HCT116 (cell line): ENCODE measurements at regions not wholly inside any gene's neighbourhood (a gene's known extent, or its start where the extent isn't known, plus 50 kb on each side); places are given as distances from the start of the nearest gene placed in this dataset.
A peak's percentile ranks its signal among the peaks of the same experiment; 100 is the strongest.

Source experiments
- ATAC-seq: fragments of 200-7000 bp; cut with Tn5 transposase; 2 replicates; pipeline ENCODE4 v1.9.1; 2020; ENCODE audit warnings: mild to moderate bottlenecking, moderate library complexity
- BruUV-seq: library from RNA; stranded (reverse); fragments of 400-500 nt; replicated peaks from 2 replicates; lab custom pipeline; 2021; lab: Mats Ljungman, UMichigan
- CTCF ChIA-PET: fragments of 300-600 bp; sonication (Branson Sonifier 250); formaldehyde crosslinking; loops from one replicate; lab custom pipeline; 2021; ENCODE audit warnings: antibody characterized with exemption; lab: Charles Lee
- POLR2A ChIA-PET: fragments of 300-600, 350-600 bp; sonication (Branson Sonifier 250); formaldehyde crosslinking; loops from one replicate; lab custom pipeline; 2021; ENCODE audit warnings: antibody characterized with exemption; lab: Charles Lee
- RAD21 ChIA-PET, 2 experiments: fragments of 300-600 bp; sonication (Branson Sonifier 250); formaldehyde crosslinking; loops; one replicate each; lab custom pipeline; 2023; ENCODE audit warnings: low total read pairs in 2 of 2; ENCODE audit not compliant: uncharacterized antibody in 2 of 2, unreplicated experiment in 2 of 2, low non-redundant PET in 1 of 2; lab: Charles Lee
- DNase-seq: peaks from one replicate; pipeline ENCODE4 v3.0.0-alpha.2; 2010; ENCODE audit warnings: low read depth, low spot score
- H2AFZ ChIP-seq: fragments of 200-600 bp; shearing (Covaris generic), sonication (generic); 2 replicates; pipeline ENCODE4 v1.6.1; 2017; ENCODE audit warnings: low read depth, mixed run types, mixed read lengths, antibody characterized with exemption, low read length; ENCODE audit not compliant: poor library complexity, severe bottlenecking
- H3K27ac ChIP-seq: 2 replicates; pipeline ENCODE4 v1.5.1; 2012; ENCODE audit warnings: low read depth, low read length
- H3K27me3 ChIP-seq: fragments of 200-600 bp; sonication (generic); 2 replicates; pipeline ENCODE4 v1.6.1; 2016; ENCODE audit warnings: mixed run types, low read length, mixed read lengths; ENCODE audit not compliant: insufficient read depth
- H3K36me3 ChIP-seq, 2 experiments: fragments of 200-500 bp in 1 of 2; fragments of 200-600 bp in 1 of 2; sonication (Bioruptor generic) in 1 of 2; sonication (generic) in 1 of 2; 2 replicates each; pipeline versions ENCODE4 v1.5.1 to v1.6.1; 2014 to 2016; ENCODE audit warnings: low read length in 2 of 2, inconsistent platforms in 1 of 2, mixed read lengths in 1 of 2, mixed run types in 1 of 2; ENCODE audit not compliant: insufficient read depth in 2 of 2, control insufficient read depth in 1 of 2
- H3K4me1 ChIP-seq, 2 experiments: fragments of 200-600 bp in 1 of 2; sonication (generic) in 1 of 2; 2 replicates each; pipeline versions ENCODE4 v1.5.1 to v1.6.1; 2012 to 2017; ENCODE audit warnings: low read length in 2 of 2, inconsistent platforms in 1 of 2, mild to moderate bottlenecking in 1 of 2, mixed read lengths in 1 of 2, mixed run types in 1 of 2, moderate library complexity in 1 of 2; ENCODE audit not compliant: insufficient read depth in 2 of 2, control insufficient read depth in 1 of 2
- H3K4me2 ChIP-seq: fragments of 200-600 bp; sonication (generic); 2 replicates; pipeline ENCODE4 v1.6.1; 2017; ENCODE audit warnings: mixed run types, low read length, mixed read lengths
- H3K4me3 ChIP-seq, 2 experiments: fragments of 200-600 bp in 1 of 2; sonication (generic) in 1 of 2; replicated peaks in 1 of 2; 2 replicates each; pipeline ENCODE4 v1.5.1; 2011 to 2016; ENCODE audit warnings: low read length in 2 of 2, control low read depth in 1 of 2, low read depth in 1 of 2, mild to moderate bottlenecking in 1 of 2, mixed read lengths in 1 of 2, mixed run types in 1 of 2
- H3K79me2 ChIP-seq: fragments of 200-600 bp; sonication (generic); 2 replicates; pipeline ENCODE4 v1.6.1; 2017; ENCODE audit warnings: mild to moderate bottlenecking, mixed run types, low read length, moderate library complexity, mixed read lengths; ENCODE audit not compliant: insufficient read depth
- H3K9ac ChIP-seq: fragments of 200-600 bp; sonication (generic); 2 replicates; pipeline ENCODE4 v1.6.1; 2016; ENCODE audit warnings: low read length, mixed read lengths
- H3K9me2 ChIP-seq: fragments of 200-600 bp; sonication (generic), shearing (Covaris generic); 2 replicates; pipeline ENCODE4 v1.6.1; 2017; ENCODE audit warnings: mixed run types, mild to moderate bottlenecking, moderate library complexity; ENCODE audit not compliant: insufficient read depth
- H3K9me3 ChIP-seq, 2 experiments: fragments of 200-500 bp in 1 of 2; fragments of 200-600 bp in 1 of 2; sonication (Bioruptor generic) in 1 of 2; sonication (generic) in 1 of 2; 2 replicates each; pipeline ENCODE4 v1.6.1; 2014 to 2017; ENCODE audit warnings: low read length in 2 of 2, mixed read lengths in 2 of 2, inconsistent platforms in 1 of 2, low read depth in 1 of 2, mild to moderate bottlenecking in 1 of 2, mixed run types in 1 of 2, moderate library complexity in 1 of 2; ENCODE audit not compliant: control insufficient read depth in 1 of 2, insufficient read depth in 1 of 2
- H4K20me1 ChIP-seq: fragments of 200-600 bp; sonication (generic), shearing (Covaris generic); 2 replicates; pipeline ENCODE4 v1.6.1; 2017; ENCODE audit warnings: mixed run types, mild to moderate bottlenecking, moderate library complexity; ENCODE audit not compliant: insufficient read depth
- ATF3 ChIP-seq: IDR thresholded peaks from 2 replicates; pipeline ENCODE4 v1.6.1; 2012
- CBX3 ChIP-seq: IDR thresholded peaks from 2 replicates; pipeline ENCODE4 v1.6.1; 2012; ENCODE audit warnings: low read depth
- CTCF ChIP-seq, 3 experiments: fragments of 200-600 bp in 1 of 3; sonication (generic) in 1 of 3; IDR thresholded peaks in 2 of 3; conservative IDR thresholded peaks in 1 of 3; 2 replicates each; pipeline ENCODE4 v1.5.1; 2012 to 2017; ENCODE audit warnings: low read depth in 2 of 3, low read length in 2 of 3, antibody characterized with exemption in 1 of 3, borderline replicate concordance in 1 of 3, control low read depth in 1 of 3, mild to moderate bottlenecking in 1 of 3, mixed read lengths in 1 of 3, mixed run types in 1 of 3, moderate library complexity in 1 of 3; ENCODE audit not compliant: insufficient read depth in 1 of 3
- EGR1 ChIP-seq: IDR thresholded peaks from 2 replicates; pipeline ENCODE4 v1.6.1; 2012; ENCODE audit warnings: low read depth
- ELF1 ChIP-seq: IDR thresholded peaks from 2 replicates; pipeline ENCODE4 v1.6.1; 2012; ENCODE audit warnings: low read depth, borderline replicate concordance
- EZH2 ChIP-seq: fragments of 200-600 bp; sonication (generic); IDR thresholded peaks from 2 replicates; pipeline ENCODE4 v1.6.1; 2017; ENCODE audit warnings: antibody characterized with exemption, mixed run types
- EZH2phosphoT487 ChIP-seq: fragments of 200-600 bp; IDR thresholded peaks from 2 replicates; pipeline ENCODE4 v1.6.1; 2018; ENCODE audit warnings: antibody characterized with exemption, borderline replicate concordance
- FOSL1 ChIP-seq: IDR thresholded peaks from 2 replicates; pipeline ENCODE4 v1.6.1; 2012; ENCODE audit warnings: low read depth
- JUND ChIP-seq: IDR thresholded peaks from 2 replicates; pipeline ENCODE4 v1.6.1; 2012
- MAX ChIP-seq: IDR thresholded peaks from 2 replicates; pipeline ENCODE4 v1.6.1; 2012
- POLR2A ChIP-seq: IDR thresholded peaks from 2 replicates; pipeline ENCODE4 v1.7.0; 2011; ENCODE audit warnings: borderline replicate concordance; ENCODE audit not compliant: insufficient read depth, insufficient read length; ENCODE audit errors: extremely low read depth
- RAD21 ChIP-seq: IDR thresholded peaks from 2 replicates; pipeline ENCODE4 v1.6.1; 2012; ENCODE audit warnings: low read depth, mild to moderate bottlenecking
- SIN3A ChIP-seq: IDR thresholded peaks from 2 replicates; pipeline ENCODE4 v1.6.1; 2012; ENCODE audit warnings: low read depth
- SP1 ChIP-seq: IDR thresholded peaks from 2 replicates; pipeline ENCODE4 v1.6.1; 2012; ENCODE audit warnings: low read depth
- SRF ChIP-seq: IDR thresholded peaks from 2 replicates; pipeline ENCODE4 v1.6.1; 2012; ENCODE audit warnings: low read depth
- TCF7L2 ChIP-seq: IDR thresholded peaks from 2 replicates; pipeline ENCODE4 v1.7.0; 2011; ENCODE audit warnings: borderline replicate concordance, inconsistent platforms; ENCODE audit not compliant: insufficient read depth, insufficient read length; ENCODE audit errors: extremely low read depth
- YY1 ChIP-seq: IDR thresholded peaks from 2 replicates; pipeline ENCODE4 v1.6.1; 2011; ENCODE audit warnings: low read length, low read depth, moderate library complexity, mild to moderate bottlenecking; ENCODE audit not compliant: insufficient replicate concordance; ENCODE audit errors: extremely low read depth
- ZBTB33 ChIP-seq: IDR thresholded peaks from 2 replicates; pipeline ENCODE4 v1.6.1; 2011; ENCODE audit warnings: mild to moderate bottlenecking, low read length, moderate library complexity; ENCODE audit not compliant: insufficient replicate concordance; ENCODE audit errors: extremely low read depth
- ZFX ChIP-seq: fragments of 450-650 bp; IDR thresholded peaks from 2 replicates; pipeline ENCODE4 v1.6.1; 2017
- ZNF274 ChIP-seq: fragments of 200-500 bp; sonication (Bioruptor generic); IDR thresholded peaks from 2 replicates; pipeline ENCODE4 v1.6.1; 2014; ENCODE audit warnings: mild to moderate bottlenecking, low read depth, low read length, inconsistent platforms
- intact Hi-C: fragments of 100-400 bp; cut with micrococcal nuclease; formaldehyde crosslinking; loops from 2 replicates; pipeline ENCODE4 v1.10.0; 2022

GRCh38 chr10:127797339-127797738, 60.4 kb downstream of the FOXI2 start:
- no TSS peak for BruUV-seq
- DNase-seq (no peak), ATAC-seq (peak; percentile 59; the same call in 1 of the 2 replicates)
- Histone ChIP-seq H4K20me1 (no peaks in the 10 kb centered on the region), H3K9ac (no peak overlapping the region), H3K4me1 (no peaks in the 10 kb centered on the region), H3K9me2 (no peaks in the 10 kb centered on the region), H3K27me3 (peaks cover 44% of the 10 kb centered on the region), H3K79me2 (no peaks in the 10 kb centered on the region), H3K4me2 (no peak overlapping the region), H2AFZ (no peak overlapping the region), H3K9me3 (0 out of 4 replicates have a peak, but pooled peaks cover 0 to 3% of the 10 kb centered on the region in 2 experiments), H3K4me3 (no peak overlapping the region), H3K36me3 (no peaks in the 10 kb centered on the region), H3K27ac (no peak overlapping the region)
- ChIA-PET CTCF (no interaction called here), POLR2A (no interaction called here), RAD21 (no interaction called here)
- intact Hi-C loops, result no loop called here
- TF ChIP-seq MAX, result no peak
- TF ChIP-seq YY1, result no peak
- TF ChIP-seq TCF7L2, result no peak
- TF ChIP-seq CBX3, result no peak
- TF ChIP-seq FOSL1, result no peak
- TF ChIP-seq EZH2phosphoT487, result no peak
- TF ChIP-seq ZNF274, result no peak
- TF ChIP-seq ZBTB33, result no peak
- TF ChIP-seq SIN3A, result no peak
- TF ChIP-seq ELF1, result no peak
- TF ChIP-seq ZFX, result no peak
- TF ChIP-seq SP1, result no peak
- no peak for TF ChIP-seq ATF3
- no peak for TF ChIP-seq RAD21
- no peak for TF ChIP-seq EZH2
- no peak for TF ChIP-seq POLR2A
- no peak for TF ChIP-seq EGR1
- TF ChIP-seq SRF, result no peak
- no peak for TF ChIP-seq CTCF (IDR thresholded peaks at IDR 0.05 in 2 of 3, conservative IDR thresholded peaks at IDR 0.05 in 1 of 3; ENCODE audit: borderline replicate concordance in 1 of 3, insufficient read depth in 1 of 3, low read depth in 2 of 3, low read length in 2 of 3)
- TF ChIP-seq JUND, result no peak
